Vagina (tissue), 2 donors: ENCODE measurements at regions not wholly inside any gene's neighbourhood (a gene's known extent, or its start where the extent isn't known, plus 50 kb on each side); places are given as distances from the start of the nearest gene placed in this dataset.

Source experiments
- POLR2A ChIP-seq, 2 donors: fragments of 450-650 bp; IDR thresholded peaks; one replicate each; pipeline ENCODE4 v1.6.1; 2017; ENCODE audit warnings: antibody characterized with exemption in 2 of 2, mild to moderate bottlenecking in 2 of 2, moderate library complexity in 2 of 2
- POLR2AphosphoS5 ChIP-seq, 2 donors: sonication (generic); formaldehyde crosslinking; IDR thresholded peaks; one replicate each; pipeline ENCODE4 v1.9.0; 2017; ENCODE audit warnings: antibody characterized with exemption in 2 of 2, mild to moderate bottlenecking in 2 of 2, low read depth in 1 of 2; ENCODE audit not compliant: insufficient read depth in 1 of 2
- TF ChIP-seq, protein P1 (sequence below), 3 experiments: fragments of 450-650 bp in 2 of 3; fragments of 200-600 bp in 1 of 3; sonication (generic) in 1 of 3; IDR thresholded peaks; one replicate each; pipeline ENCODE4 v1.5.1; 2017 to 2019; ENCODE audit warnings: antibody characterized with exemption in 3 of 3, mild to moderate bottlenecking in 2 of 3, moderate library complexity in 2 of 3

DNA sequence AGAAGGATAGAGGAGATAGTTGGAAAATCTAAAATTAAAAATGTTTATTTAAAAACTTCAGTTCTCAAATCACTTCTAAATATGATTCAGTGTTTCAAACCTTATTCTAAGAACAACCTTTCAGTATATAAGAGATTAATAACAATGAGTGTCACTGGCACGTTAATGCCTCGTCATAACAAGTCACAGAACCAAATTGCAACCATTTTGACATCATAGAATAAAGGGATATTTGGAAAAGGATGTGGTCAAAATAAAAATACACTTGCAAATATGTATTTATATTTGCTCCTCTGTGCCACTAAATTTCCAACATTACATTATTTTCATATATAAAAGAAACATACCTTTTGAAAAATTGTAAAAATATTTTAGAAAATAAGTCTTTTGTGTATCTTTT, 1090.6 kb downstream of the SUCLG1 start:
- TF ChIP-seq, protein P1, sequence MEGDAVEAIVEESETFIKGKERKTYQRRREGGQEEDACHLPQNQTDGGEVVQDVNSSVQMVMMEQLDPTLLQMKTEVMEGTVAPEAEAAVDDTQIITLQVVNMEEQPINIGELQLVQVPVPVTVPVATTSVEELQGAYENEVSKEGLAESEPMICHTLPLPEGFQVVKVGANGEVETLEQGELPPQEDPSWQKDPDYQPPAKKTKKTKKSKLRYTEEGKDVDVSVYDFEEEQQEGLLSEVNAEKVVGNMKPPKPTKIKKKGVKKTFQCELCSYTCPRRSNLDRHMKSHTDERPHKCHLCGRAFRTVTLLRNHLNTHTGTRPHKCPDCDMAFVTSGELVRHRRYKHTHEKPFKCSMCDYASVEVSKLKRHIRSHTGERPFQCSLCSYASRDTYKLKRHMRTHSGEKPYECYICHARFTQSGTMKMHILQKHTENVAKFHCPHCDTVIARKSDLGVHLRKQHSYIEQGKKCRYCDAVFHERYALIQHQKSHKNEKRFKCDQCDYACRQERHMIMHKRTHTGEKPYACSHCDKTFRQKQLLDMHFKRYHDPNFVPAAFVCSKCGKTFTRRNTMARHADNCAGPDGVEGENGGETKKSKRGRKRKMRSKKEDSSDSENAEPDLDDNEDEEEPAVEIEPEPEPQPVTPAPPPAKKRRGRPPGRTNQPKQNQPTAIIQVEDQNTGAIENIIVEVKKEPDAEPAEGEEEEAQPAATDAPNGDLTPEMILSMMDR (IDR thresholded peaks at IDR 0.05): no peak
- TF ChIP-seq POLR2A (IDR thresholded peaks at IDR 0.05): no peak
- no peak for TF ChIP-seq POLR2AphosphoS5 (IDR thresholded peaks at IDR 0.05; ENCODE audit: insufficient read depth in 1 of 2, low read depth in 1 of 2)
